Amygdala (tissue), 56 donors: ENCODE measurements at regions not wholly inside any gene's neighbourhood (a gene's known extent, or its start where the extent isn't known, plus 50 kb on each side); places are given as distances from the start of the nearest gene placed in this dataset.

Source experiments
- DNase-seq, 56 donors: peaks; one replicate each; lab custom pipeline; 2025; lab: John Stamatoyannopoulos, UW

- DNase-seq = no peak
Observed at GRCh38 chr2:158011055-158011771, 90.5 kb upstream of the UPP2 start.

GRCh38 chr2:158009399-158009798 is 92.3 kb upstream of the UPP2 start:
- DNase-seq = no peak

- DNase-seq = no peak
Observed at GRCh38 chr2:158006961-158007719, 94.5 kb upstream of the UPP2 start.

- DNase-seq = no peak
Observed at GRCh38 chr2:158004126-158004764, 97.4 kb upstream of the UPP2 start.

- DNase-seq = no peak
Observed at GRCh38 chr2:158002079-158002478, 99.6 kb upstream of the UPP2 start.

- no peak for DNase-seq
Observed at GRCh38 chr2:157996799-157997198, 104.9 kb upstream of the UPP2 start.

- no peak for DNase-seq
Observed at GRCh38 chr2:157995117-157995516, 106.6 kb upstream of the UPP2 start.

GRCh38 chr2:157991932-157992331 is 109.7 kb upstream of the UPP2 start:
- DNase-seq = no peak

- no peak for DNase-seq
Observed at GRCh38 chr2:157990173-157990572, 111.5 kb upstream of the UPP2 start.

GRCh38 chr2:157989227-157989626 is 112.4 kb upstream of the UPP2 start:
- peak in 31 of 56 donors; percentile 2 to 72 (median 28) for DNase-seq

GRCh38 chr2:157986761-157987160 is 110.6 kb upstream of the ACVR1 start:
- no peak for DNase-seq

GRCh38 chr2:157984866-157985265 is 108.7 kb upstream of the ACVR1 start:
- no peak for DNase-seq

- no peak for DNase-seq
Observed at GRCh38 chr2:157980020-157980419, 103.9 kb upstream of the ACVR1 start.

GRCh38 chr2:157971702-157972101 is 95.6 kb upstream of the ACVR1 start:
- no peak for DNase-seq

GRCh38 chr2:157967856-157968255 is 91.7 kb upstream of the ACVR1 start:
- no peak for DNase-seq

GRCh38 chr2:157959249-157959648 is 83.1 kb upstream of the ACVR1 start:
- DNase-seq = no peak

GRCh38 chr2:157957596-157957995 is 81.5 kb upstream of the ACVR1 start:
- DNase-seq = no peak

- DNase-seq = no peak
Observed at GRCh38 chr2:157952558-157952957, 76.4 kb upstream of the ACVR1 start.

GRCh38 chr2:157948856-157949255 is 72.7 kb upstream of the ACVR1 start:
- DNase-seq = no peak

- DNase-seq = no peak
Observed at GRCh38 chr2:157946919-157947557, 70.9 kb upstream of the ACVR1 start.

GRCh38 chr2:157940024-157940423 is 63.9 kb upstream of the ACVR1 start:
- no peak for DNase-seq
